ENCODE measurements at regions not wholly inside any gene's neighbourhood (a gene's known extent, or its start where the extent isn't known, plus 50 kb on each side); places are given as distances from the start of the nearest gene placed in this dataset.

GRCh38 chr12:23340351-23340750, 609.1 kb downstream of the SOX5 start:
- H3K36me3 ChIP-seq (ENCODE audit: control insufficient read depth, low read length) = no peaks in the 10 kb centered on the region
- no peak overlapping the region for H3K4me3 ChIP-seq (ENCODE audit: low read length)
- TF ChIP-seq EZH2phosphoT487 (IDR thresholded peaks at IDR 0.05; ENCODE audit: borderline replicate concordance, low read length) (no peak), CTCF (IDR thresholded peaks at IDR 0.05; ENCODE audit: low read depth, low read length, poor library complexity, severe bottlenecking) (no peak)
- H3K9me3 ChIP-seq (ENCODE audit: control insufficient read depth, insufficient read depth, low read length) = no peaks in the 10 kb centered on the region
- H3K27me3 ChIP-seq (ENCODE audit: control insufficient read depth, low read length) = no peaks in the 10 kb centered on the region
- no peak overlapping the region for H3K27ac ChIP-seq (ENCODE audit: low read depth, low read length)
- no peaks in the 10 kb centered on the region for H4K20me1 ChIP-seq (ENCODE audit: control insufficient read depth, insufficient read depth, low read depth, low read length)
- no peak overlapping the region for H3K4me2 ChIP-seq (ENCODE audit: low read length)
- no peaks in the 10 kb centered on the region for H3K4me1 ChIP-seq (ENCODE audit: control insufficient read depth, low read length)
- H3K9me2 ChIP-seq (replicated peaks; ENCODE audit: control insufficient read depth, low read length) = no peaks in the 10 kb centered on the region
- H3F3A ChIP-seq (ENCODE audit: control insufficient read depth, insufficient read depth) = no peaks in the 10 kb centered on the region
- no peaks in the 10 kb centered on the region for H3K79me2 ChIP-seq (ENCODE audit: control insufficient read depth, low read length)

GRCh38 chr12:23342407-23342806, 607.1 kb downstream of the SOX5 start:
- Histone ChIP-seq H4K20me1 (ENCODE audit: control insufficient read depth, insufficient read depth, low read depth, low read length) (no peaks in the 10 kb centered on the region), H3K4me2 (ENCODE audit: low read length) (no peak overlapping the region), H3K36me3 (ENCODE audit: control insufficient read depth, low read length) (no peaks in the 10 kb centered on the region), H3K79me2 (ENCODE audit: control insufficient read depth, low read length) (no peaks in the 10 kb centered on the region), H3K9me3 (ENCODE audit: control insufficient read depth, insufficient read depth, low read length) (no peaks in the 10 kb centered on the region), H3K9me2 (replicated peaks; ENCODE audit: control insufficient read depth, low read length) (no peaks in the 10 kb centered on the region), H3K4me3 (ENCODE audit: low read length) (no peak overlapping the region), H3F3A (ENCODE audit: control insufficient read depth, insufficient read depth) (no peaks in the 10 kb centered on the region), H3K27ac (ENCODE audit: low read depth, low read length) (no peak overlapping the region), H3K27me3 (ENCODE audit: control insufficient read depth, low read length) (no peaks in the 10 kb centered on the region), H3K4me1 (ENCODE audit: control insufficient read depth, low read length) (no peaks in the 10 kb centered on the region)
- TF ChIP-seq EZH2phosphoT487 (IDR thresholded peaks at IDR 0.05; ENCODE audit: borderline replicate concordance, low read length) (no peak), CTCF (IDR thresholded peaks at IDR 0.05; ENCODE audit: low read depth, low read length, poor library complexity, severe bottlenecking) (no peak)

- Histone ChIP-seq H3K79me2 (ENCODE audit: control insufficient read depth, low read length) (no peaks in the 10 kb centered on the region), H3K4me1 (ENCODE audit: control insufficient read depth, low read length) (no peaks in the 10 kb centered on the region), H3K4me2 (ENCODE audit: low read length) (no peak overlapping the region), H3K4me3 (ENCODE audit: low read length) (no peak overlapping the region), H3F3A (ENCODE audit: control insufficient read depth, insufficient read depth) (no peaks in the 10 kb centered on the region), H4K20me1 (ENCODE audit: control insufficient read depth, insufficient read depth, low read depth, low read length) (no peaks in the 10 kb centered on the region), H3K27ac (ENCODE audit: low read depth, low read length) (no peak overlapping the region), H3K9me3 (ENCODE audit: control insufficient read depth, insufficient read depth, low read length) (no peaks in the 10 kb centered on the region), H3K36me3 (ENCODE audit: control insufficient read depth, low read length) (no peaks in the 10 kb centered on the region), H3K9me2 (replicated peaks; ENCODE audit: control insufficient read depth, low read length) (no peaks in the 10 kb centered on the region; the same call in 1 of the 2 replicates), H3K27me3 (ENCODE audit: control insufficient read depth, low read length) (no peaks in the 10 kb centered on the region)
- TF ChIP-seq EZH2phosphoT487 (IDR thresholded peaks at IDR 0.05; ENCODE audit: borderline replicate concordance, low read length) = no peak
- TF ChIP-seq CTCF (IDR thresholded peaks at IDR 0.05; ENCODE audit: low read depth, low read length, poor library complexity, severe bottlenecking) = no peak
Observed at GRCh38 chr12:23349564-23349963, 599.9 kb downstream of the SOX5 start.

- H4K20me1 ChIP-seq (ENCODE audit: control insufficient read depth, insufficient read depth, low read depth, low read length) = no peaks in the 10 kb centered on the region
- H3K27ac ChIP-seq (ENCODE audit: low read depth, low read length) = no peak overlapping the region
- H3K36me3 ChIP-seq (ENCODE audit: control insufficient read depth, low read length) = no peaks in the 10 kb centered on the region
- no peak for TF ChIP-seq EZH2phosphoT487 (IDR thresholded peaks at IDR 0.05; ENCODE audit: borderline replicate concordance, low read length)
- no peak for TF ChIP-seq CTCF (IDR thresholded peaks at IDR 0.05; ENCODE audit: low read depth, low read length, poor library complexity, severe bottlenecking)
- no peaks in the 10 kb centered on the region; the same call in 1 of the 2 replicates for H3K9me2 ChIP-seq (replicated peaks; ENCODE audit: control insufficient read depth, low read length)
- H3K79me2 ChIP-seq (ENCODE audit: control insufficient read depth, low read length) = no peaks in the 10 kb centered on the region
- H3F3A ChIP-seq (ENCODE audit: control insufficient read depth, insufficient read depth) = no peaks in the 10 kb centered on the region
- H3K9me3 ChIP-seq (ENCODE audit: control insufficient read depth, insufficient read depth, low read length) = no peaks in the 10 kb centered on the region
- H3K27me3 ChIP-seq (ENCODE audit: control insufficient read depth, low read length) = no peaks in the 10 kb centered on the region
- no peak overlapping the region for H3K4me2 ChIP-seq (ENCODE audit: low read length)
- no peak overlapping the region for H3K4me3 ChIP-seq (ENCODE audit: low read length)
- no peaks in the 10 kb centered on the region for H3K4me1 ChIP-seq (ENCODE audit: control insufficient read depth, low read length)
Observed at GRCh38 chr12:23350808-23351207, 598.7 kb downstream of the SOX5 start.
